Stomach smooth muscle (tissue), 2 donors: ENCODE measurements at regions not wholly inside any gene's neighbourhood (a gene's known extent, or its start where the extent isn't known, plus 50 kb on each side); places are given as distances from the start of the nearest gene placed in this dataset.

ENCODE experiments used
- H3K27ac ChIP-seq: one replicate; pipeline ENCODE4 v1.7.0; 2013; ENCODE audit warnings: mild to moderate bottlenecking, low read length, inconsistent platforms
- H3K27me3 ChIP-seq, 2 donors: one replicate each; pipeline ENCODE4 v1.7.0; 2013; ENCODE audit warnings: low read length in 2 of 2; ENCODE audit not compliant: insufficient read depth in 2 of 2, control insufficient read depth in 1 of 2
- H3K36me3 ChIP-seq, 2 donors: one replicate each; pipeline ENCODE4 v1.7.0; 2013; ENCODE audit warnings: low read length in 2 of 2; ENCODE audit not compliant: control insufficient read depth in 2 of 2, insufficient read depth in 2 of 2
- H3K4me1 ChIP-seq: one replicate; pipeline ENCODE4 v1.7.0; 2013; ENCODE audit warnings: low read length; ENCODE audit not compliant: control insufficient read depth, insufficient read depth
- H3K4me3 ChIP-seq, 2 donors: one replicate each; pipeline ENCODE4 v1.7.0; 2013; ENCODE audit warnings: low read length in 2 of 2
- H3K9ac ChIP-seq, 2 donors: one replicate each; pipeline ENCODE4 v1.7.0; 2013; ENCODE audit warnings: low read length in 2 of 2, mild to moderate bottlenecking in 1 of 2
- H3K9me3 ChIP-seq, 2 donors: one replicate each; pipeline ENCODE4 v1.7.0; 2013; ENCODE audit warnings: low read length in 2 of 2; ENCODE audit not compliant: control insufficient read depth in 2 of 2
- donor health status: healthy.
- donor health status: Pancreatic carcinoma.

DNA sequence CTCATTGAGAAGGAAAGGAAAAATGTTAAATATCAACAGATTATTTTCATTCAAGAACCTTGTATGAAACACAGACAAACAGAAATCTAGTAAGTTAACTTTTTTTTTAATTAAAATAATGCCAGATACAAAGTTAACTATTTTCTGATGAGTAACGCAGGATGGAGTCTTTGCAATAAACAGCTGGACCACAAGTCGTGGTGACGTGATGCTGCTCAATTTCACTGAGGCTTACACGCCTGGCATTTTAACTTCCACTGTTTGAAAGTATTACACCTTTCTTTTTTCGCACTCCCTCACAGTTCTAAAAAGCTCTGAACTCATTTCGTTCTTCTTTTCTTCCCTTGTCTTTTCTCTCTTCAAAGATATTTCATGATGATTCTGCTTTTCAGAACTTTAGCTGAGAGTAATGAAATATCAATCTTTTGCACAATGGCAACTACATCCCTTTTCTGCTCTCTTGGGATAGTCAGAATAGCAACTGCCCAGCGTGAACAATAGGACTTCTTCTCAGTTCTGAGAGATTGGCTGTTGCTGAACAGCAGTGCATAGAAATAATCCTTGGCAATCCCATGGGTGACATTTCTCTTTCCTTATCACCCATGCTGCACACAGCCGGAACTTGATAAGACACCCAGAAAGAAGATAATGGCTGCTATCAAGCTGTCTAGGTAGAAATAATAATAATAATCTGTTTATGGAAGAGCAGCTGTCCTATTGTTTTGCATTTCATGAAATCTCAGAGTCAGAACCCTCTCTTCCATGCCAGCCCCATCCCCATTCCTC is 160.5 kb downstream of the BTG1 start:
- H3K27me3 ChIP-seq: no peaks in the 10 kb centered on the region
- H3K27ac ChIP-seq: no peak overlapping the region
- no peaks in the 10 kb centered on the region for H3K9me3 ChIP-seq
- no peak overlapping the region for H3K9ac ChIP-seq
- H3K4me1 ChIP-seq: no peaks in the 10 kb centered on the region
- no peak overlapping the region for H3K4me3 ChIP-seq
- no peaks in the 10 kb centered on the region for H3K36me3 ChIP-seq

DNA sequence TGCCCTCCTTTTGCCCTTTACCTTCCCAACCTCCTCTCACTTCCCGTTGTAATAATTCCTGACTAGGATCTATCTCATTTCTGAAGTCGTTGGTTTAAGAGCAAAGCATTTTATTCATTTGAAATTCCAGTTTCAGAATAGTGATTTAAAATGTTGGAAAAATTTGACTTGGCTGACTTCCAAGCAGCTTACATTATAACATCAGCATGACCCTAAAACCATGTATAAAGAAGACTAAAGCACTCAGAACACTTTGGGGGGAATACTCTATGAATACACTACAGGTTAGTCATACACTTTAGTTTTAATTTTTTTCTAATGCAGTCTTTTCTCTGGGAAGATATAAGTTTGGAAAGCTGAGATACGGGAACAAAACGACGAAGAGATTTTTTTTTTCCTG is 161.1 kb downstream of the BTG1 start:
- no peak overlapping the region for H3K4me3 ChIP-seq
- H3K9me3 ChIP-seq: no peaks in the 10 kb centered on the region
- no peak overlapping the region for H3K9ac ChIP-seq
- no peaks in the 10 kb centered on the region for H3K27me3 ChIP-seq
- no peaks in the 10 kb centered on the region for H3K36me3 ChIP-seq
- H3K27ac ChIP-seq: no peak overlapping the region
- no peaks in the 10 kb centered on the region for H3K4me1 ChIP-seq

DNA sequence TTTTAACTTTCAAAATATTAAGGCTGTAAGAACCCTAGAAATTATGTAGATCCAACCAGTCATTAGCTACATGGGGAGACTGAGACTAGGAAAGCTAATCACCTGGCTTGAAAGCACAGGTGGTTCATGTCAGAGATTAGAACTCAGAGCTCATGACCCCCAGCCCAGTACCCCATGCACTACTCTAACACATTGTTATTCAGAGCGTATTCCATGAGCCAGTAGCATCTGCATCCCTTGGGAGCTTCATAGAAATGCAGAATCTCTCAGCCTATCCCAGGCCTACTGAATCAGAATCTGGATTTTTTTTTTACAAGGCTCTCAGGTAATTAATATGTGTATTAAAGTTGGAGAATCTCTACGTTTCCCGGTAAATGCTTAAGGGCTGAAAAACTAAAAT is 161.7 kb downstream of the BTG1 start:
- Histone ChIP-seq H3K4me3 (no peak overlapping the region), H3K36me3 (no peaks in the 10 kb centered on the region), H3K27ac (no peak overlapping the region)

DNA sequence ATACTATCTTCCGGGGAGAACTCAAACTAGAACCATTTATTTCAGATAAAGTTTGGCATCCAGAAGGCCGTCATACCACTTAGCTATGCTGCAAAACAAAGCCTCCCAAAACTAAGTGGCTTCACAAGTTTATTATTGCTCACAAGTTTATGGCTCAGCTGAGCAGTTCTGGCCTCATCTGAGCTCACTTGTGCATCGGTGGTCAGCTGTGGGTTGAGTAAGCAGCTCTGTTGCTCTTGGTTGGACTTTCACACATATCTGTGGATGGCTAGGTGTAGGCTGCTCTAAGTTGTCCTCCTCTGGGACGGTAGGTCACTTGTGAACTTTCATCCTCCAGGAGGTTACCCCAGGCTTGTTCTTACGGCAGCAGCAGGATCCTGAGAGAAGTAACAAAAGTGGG is 162.7 kb downstream of the BTG1 start:
- no peaks in the 10 kb centered on the region for H3K36me3 ChIP-seq
- H3K27ac ChIP-seq: no peak overlapping the region
- no peaks in the 10 kb centered on the region for H3K9me3 ChIP-seq
- no peak overlapping the region for H3K9ac ChIP-seq
- H3K27me3 ChIP-seq: no peaks in the 10 kb centered on the region
- H3K4me1 ChIP-seq: no peaks in the 10 kb centered on the region
- H3K4me3 ChIP-seq: no peak overlapping the region

More for the DNA sequence above, 161.7 kb downstream of the BTG1 start:
- Histone ChIP-seq H3K4me1 (no peaks in the 10 kb centered on the region), H3K9me3 (no peaks in the 10 kb centered on the region), H3K9ac (no peak overlapping the region), H3K27me3 (no peaks in the 10 kb centered on the region)

DNA sequence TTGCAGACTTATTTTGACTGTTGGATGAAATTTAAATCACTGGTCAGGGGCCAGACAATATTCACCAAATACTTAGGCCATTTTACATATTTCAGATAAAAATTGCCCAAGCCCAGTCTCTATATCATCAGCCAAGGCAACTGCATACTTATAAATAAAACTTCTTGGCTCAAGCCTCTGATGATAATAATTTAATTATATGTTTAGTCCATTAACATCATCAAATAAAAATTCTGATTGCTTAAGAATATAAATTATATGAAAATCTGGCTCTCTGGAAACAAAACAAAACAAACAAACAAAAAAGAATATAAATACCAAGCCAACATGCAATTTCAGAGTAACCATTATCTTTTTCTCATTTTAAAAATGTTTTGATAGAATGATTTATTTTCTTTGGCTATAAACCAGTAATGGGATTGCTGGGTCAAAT is 165.2 kb downstream of the BTG1 start:
- Histone ChIP-seq H3K9ac (no peak overlapping the region), H3K27me3 (no peaks in the 10 kb centered on the region), H3K4me3 (no peak overlapping the region), H3K9me3 (no peaks in the 10 kb centered on the region), H3K4me1 (no peaks in the 10 kb centered on the region), H3K27ac (no peak overlapping the region), H3K36me3 (no peaks in the 10 kb centered on the region)

DNA sequence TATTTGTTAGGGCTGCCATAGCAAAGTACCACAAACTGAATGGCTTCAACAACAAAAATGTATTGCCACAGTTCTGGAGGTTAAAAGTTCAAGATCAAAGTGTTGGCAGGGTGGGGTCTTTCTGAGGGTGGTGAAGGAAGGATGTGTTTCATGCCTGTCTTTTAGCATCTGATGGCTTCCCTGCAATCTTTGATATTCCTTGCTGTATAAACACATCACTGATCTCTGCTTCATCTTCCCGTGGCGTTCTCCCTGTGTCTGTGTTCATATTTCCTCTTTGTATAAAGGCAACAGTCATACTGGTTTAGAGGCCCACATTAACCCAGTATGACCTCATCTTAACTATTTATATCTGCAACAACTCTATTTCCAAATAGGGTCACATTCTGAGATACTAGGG is 167.5 kb downstream of the BTG1 start:
- no peak overlapping the region for H3K9ac ChIP-seq
- H3K27me3 ChIP-seq: no peaks in the 10 kb centered on the region
- H3K36me3 ChIP-seq: no peaks in the 10 kb centered on the region
- no peak overlapping the region for H3K27ac ChIP-seq
- no peaks in the 10 kb centered on the region for H3K4me1 ChIP-seq
- H3K4me3 ChIP-seq: no peak overlapping the region
- no peaks in the 10 kb centered on the region for H3K9me3 ChIP-seq

DNA sequence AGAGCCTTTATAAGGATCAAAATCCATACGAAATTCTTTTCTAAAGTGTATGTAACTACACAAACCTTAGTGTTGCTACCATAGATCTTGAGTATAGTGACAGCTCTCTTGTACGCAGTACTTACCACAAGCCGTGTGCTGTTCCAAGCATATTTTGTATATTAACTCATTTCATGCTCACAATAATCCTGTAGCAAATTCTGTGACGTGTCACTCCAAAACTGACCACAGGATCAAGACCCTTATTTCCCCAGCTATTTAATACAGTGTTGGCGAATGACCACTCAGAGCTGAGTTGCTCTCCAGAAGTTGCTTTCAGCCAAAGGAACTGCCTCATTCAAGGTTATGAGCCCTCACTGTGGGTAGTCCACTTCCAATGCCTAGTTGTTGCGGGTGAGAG is 169.8 kb downstream of the BTG1 start:
- H3K4me1 ChIP-seq: no peaks in the 10 kb centered on the region
- H3K27ac ChIP-seq: no peak overlapping the region
- H3K9me3 ChIP-seq: no peaks in the 10 kb centered on the region
- no peaks in the 10 kb centered on the region for H3K36me3 ChIP-seq
- no peak overlapping the region for H3K9ac ChIP-seq
- H3K27me3 ChIP-seq: no peaks in the 10 kb centered on the region
- H3K4me3 ChIP-seq: no peak overlapping the region

DNA sequence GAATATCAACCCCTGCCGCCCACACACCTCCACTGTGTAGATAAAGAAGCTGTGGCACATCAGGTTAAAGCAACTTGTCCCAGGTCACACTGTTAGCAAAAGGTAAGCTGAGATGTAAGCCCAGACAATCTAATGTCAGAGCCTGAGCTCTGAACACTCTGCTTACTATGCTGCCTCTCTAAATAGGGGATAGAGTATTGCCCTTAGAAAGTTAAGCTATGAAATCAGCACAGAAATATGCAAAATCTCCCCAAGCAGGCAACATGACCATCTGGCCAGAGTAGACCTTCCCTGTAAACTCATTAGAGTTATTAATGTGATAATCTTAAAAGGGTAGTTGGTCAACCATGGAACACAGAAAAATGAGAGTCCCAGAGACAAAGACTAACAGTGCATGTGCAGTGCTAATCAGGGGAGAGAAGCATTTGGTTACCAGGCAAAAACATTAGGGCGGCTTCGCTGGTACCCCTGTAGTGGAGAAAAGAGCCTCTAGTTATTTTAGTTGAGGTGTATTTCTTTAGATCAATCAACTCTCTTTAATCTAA is 171.0 kb downstream of the BTG1 start:
- Histone ChIP-seq H3K27ac (no peak overlapping the region), H3K9ac (no peak overlapping the region), H3K9me3 (no peaks in the 10 kb centered on the region), H3K4me3 (no peak overlapping the region), H3K36me3 (no peaks in the 10 kb centered on the region), H3K4me1 (no peaks in the 10 kb centered on the region), H3K27me3 (no peaks in the 10 kb centered on the region)

DNA sequence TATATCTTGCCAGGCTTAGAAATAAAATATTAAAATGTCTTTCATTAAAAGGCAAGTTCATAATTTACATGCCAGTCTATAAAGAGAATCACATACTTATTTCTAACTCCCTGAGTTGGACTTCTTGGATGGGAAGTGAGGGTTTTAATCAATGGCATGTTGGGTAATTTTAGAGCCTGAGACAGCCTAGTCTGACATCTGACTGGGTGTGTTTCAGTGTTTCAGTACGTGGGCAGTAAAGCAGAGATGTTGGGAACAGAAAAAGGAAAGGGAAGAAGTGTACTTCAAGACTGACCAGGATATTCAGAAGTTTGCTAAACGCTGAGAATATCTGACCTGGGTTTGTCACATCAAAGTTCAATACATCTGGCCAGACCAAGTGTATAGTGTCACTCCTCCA is 171.8 kb downstream of the BTG1 start:
- no peaks in the 10 kb centered on the region for H3K9me3 ChIP-seq
- no peak overlapping the region for H3K9ac ChIP-seq
- H3K27me3 ChIP-seq: no peaks in the 10 kb centered on the region
- H3K36me3 ChIP-seq: no peaks in the 10 kb centered on the region
- no peaks in the 10 kb centered on the region for H3K4me1 ChIP-seq
- no peak overlapping the region for H3K4me3 ChIP-seq
- H3K27ac ChIP-seq: no peak overlapping the region

DNA sequence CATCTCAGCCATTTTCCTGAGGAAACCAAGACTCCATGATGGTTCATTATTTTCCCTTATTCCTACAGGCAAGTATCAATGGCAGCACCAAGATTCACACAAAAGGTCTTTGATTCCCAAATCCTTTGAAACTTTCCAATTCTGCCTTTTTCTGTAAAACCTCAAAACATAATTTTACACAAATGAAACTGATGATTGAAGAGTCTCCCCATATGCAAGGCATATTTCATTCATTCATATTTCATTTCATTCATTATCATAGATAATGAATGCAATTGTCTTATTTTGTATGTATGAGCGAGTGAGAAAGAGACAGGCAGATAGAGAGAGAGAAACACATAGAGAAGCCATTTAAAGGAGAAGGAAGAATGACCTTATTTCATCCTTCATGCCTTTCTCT is 172.8 kb downstream of the BTG1 start:
- H3K9ac ChIP-seq: no peak overlapping the region
- H3K27ac ChIP-seq: no peak overlapping the region
- no peak overlapping the region for H3K4me3 ChIP-seq
- H3K36me3 ChIP-seq: no peaks in the 10 kb centered on the region
- no peaks in the 10 kb centered on the region for H3K9me3 ChIP-seq
- H3K27me3 ChIP-seq: no peaks in the 10 kb centered on the region
- no peaks in the 10 kb centered on the region for H3K4me1 ChIP-seq

DNA sequence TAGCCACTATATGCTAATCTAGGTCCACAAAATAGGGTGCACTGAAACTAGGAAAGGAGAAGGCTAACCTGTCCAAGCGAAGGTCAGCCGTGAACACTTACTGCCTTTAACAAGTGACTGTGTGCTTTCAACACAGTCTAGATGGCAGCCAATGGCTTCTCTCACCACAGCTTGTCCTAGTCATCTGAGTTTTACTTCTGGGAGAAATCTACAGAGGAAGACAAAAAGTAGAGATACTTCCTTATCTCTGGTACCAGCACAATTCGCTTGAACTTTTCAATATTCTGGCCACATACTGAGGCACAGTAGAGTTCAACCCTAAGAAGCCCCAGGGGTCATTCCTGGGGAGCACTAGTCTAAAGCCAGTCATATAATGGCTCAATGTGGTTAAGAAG is 176.9 kb downstream of the BTG1 start:
- H3K9ac ChIP-seq: no peak overlapping the region
- H3K4me1 ChIP-seq: no peaks in the 10 kb centered on the region
- H3K36me3 ChIP-seq: no peaks in the 10 kb centered on the region
- H3K4me3 ChIP-seq: no peak overlapping the region
- H3K9me3 ChIP-seq: no peaks in the 10 kb centered on the region
- H3K27ac ChIP-seq: no peak overlapping the region
- H3K27me3 ChIP-seq: no peaks in the 10 kb centered on the region
